Endodermal cell (in vitro differentiated cells): ENCODE measurements at regions not wholly inside any gene's neighbourhood (a gene's known extent, or its start where the extent isn't known, plus 50 kb on each side); places are given as distances from the start of the nearest gene placed in this dataset.

Source experiments
- DNase-seq: peaks from one replicate; pipeline ENCODE4 v3.0.0-alpha.2; 2017
- H3K27ac ChIP-seq: 2 replicates; pipeline ENCODE4 v1.5.1; 2013; ENCODE audit warnings: mild to moderate bottlenecking, low read depth, low read length, moderate library complexity
- H3K27me3 ChIP-seq: 2 replicates; pipeline ENCODE4 v1.6.1; 2013; ENCODE audit warnings: mild to moderate bottlenecking, low read length, moderate library complexity; ENCODE audit not compliant: insufficient read depth, control insufficient read depth, poor library complexity, severe bottlenecking
- H3K36me3 ChIP-seq: 2 replicates; pipeline ENCODE4 v1.7.0; 2013; ENCODE audit warnings: mild to moderate bottlenecking, low read length, moderate library complexity; ENCODE audit not compliant: control insufficient read depth, insufficient read depth
- H3K4me1 ChIP-seq: one replicate; pipeline ENCODE4 v1.7.0; 2013; ENCODE audit warnings: low read length; ENCODE audit not compliant: control insufficient read depth, insufficient read depth
- H3K4me3 ChIP-seq: 2 replicates; pipeline ENCODE4 v1.5.1; 2013; ENCODE audit warnings: mild to moderate bottlenecking, low read length, moderate library complexity
- H3K9ac ChIP-seq: 2 replicates; pipeline ENCODE4 v1.6.1; 2013; ENCODE audit warnings: mild to moderate bottlenecking, low read length, moderate library complexity; ENCODE audit not compliant: poor library complexity, severe bottlenecking; ENCODE audit errors: extremely low read depth
- H3K9me3 ChIP-seq: 2 replicates; pipeline ENCODE4 v1.6.1; 2013; ENCODE audit warnings: mild to moderate bottlenecking, low read length, moderate library complexity; ENCODE audit not compliant: control insufficient read depth
- H3K27ac Mint-ChIP-seq: 2 replicates; pipeline ENCODE4 v1.8.0; 2020; ENCODE audit warnings: mixed read lengths
- H3K27me3 Mint-ChIP-seq: 2 replicates; pipeline ENCODE4 v1.8.0; 2021; ENCODE audit warnings: mild to moderate bottlenecking, mixed read lengths; ENCODE audit not compliant: insufficient read depth
- H3K36me3 Mint-ChIP-seq: 2 replicates; pipeline ENCODE4 v1.8.0; 2020; ENCODE audit warnings: low read depth, mixed read lengths
- H3K4me1 Mint-ChIP-seq: 2 replicates; pipeline ENCODE4 v1.8.0; 2020; ENCODE audit warnings: mixed read lengths
- H3K4me3 Mint-ChIP-seq: 2 replicates; pipeline ENCODE4 v1.8.0; 2020; ENCODE audit warnings: mild to moderate bottlenecking, moderate library complexity, mixed read lengths
- H3K9me3 Mint-ChIP-seq: 2 replicates; pipeline ENCODE4 v1.8.0; 2020; ENCODE audit warnings: mild to moderate bottlenecking, mixed read lengths
- CTCF ChIP-seq: fragments of 200-600 bp; sonication (generic); conservative IDR thresholded peaks from 2 replicates; pipeline ENCODE4 v1.5.0; 2021; ENCODE audit warnings: antibody characterized with exemption, mild to moderate bottlenecking
- WGBS, 2 experiments: methylation state at CpG; one replicate each; pipeline versions ENCODE4 v1.1.5 to v1.1.7; 2013; ENCODE audit warnings: missing lambda C conversion rate in 2 of 2, mixed read lengths in 1 of 2; ENCODE audit not compliant: insufficient coverage in 1 of 2, insufficient read length in 1 of 2; 5-methylcytosine and 5-hydroxymethylcytosine counted together

GRCh38 chr15:98565566-98565965, 82.8 kb upstream of the IGF1R start:
- TF ChIP-seq CTCF = no peak
- H3K4me3 Mint-ChIP-seq = no peak overlapping the region
- no peak overlapping the region for H3K9ac ChIP-seq
- peaks cover 4% of the 10 kb centered on the region for H3K27me3 ChIP-seq
- WGBS, 2 experiments = 91 to 94% methylated on average over 11 to 12 of the region's 12 CpGs
- H3K27me3 Mint-ChIP-seq = peaks cover 44% of the 10 kb centered on the region
- DNase-seq = no peak
- no peak overlapping the region for H3K4me3 ChIP-seq
- peaks cover 2% of the 10 kb centered on the region for H3K4me1 Mint-ChIP-seq
- H3K9me3 Mint-ChIP-seq = no peaks in the 10 kb centered on the region
- no peaks in the 10 kb centered on the region for H3K36me3 ChIP-seq
- H3K9me3 ChIP-seq = no peaks in the 10 kb centered on the region
- H3K27ac ChIP-seq = no peak overlapping the region
- no peaks in the 10 kb centered on the region for H3K36me3 Mint-ChIP-seq
- H3K27ac Mint-ChIP-seq = no peak overlapping the region
- H3K4me1 ChIP-seq = no peaks in the 10 kb centered on the region

GRCh38 chr15:98567951-98568350, 80.4 kb upstream of the IGF1R start:
- H3K27ac Mint-ChIP-seq = no peak overlapping the region
- H3K9me3 Mint-ChIP-seq = no peaks in the 10 kb centered on the region
- no peak overlapping the region for H3K27ac ChIP-seq
- H3K4me3 ChIP-seq = no peak overlapping the region
- no peak for TF ChIP-seq CTCF
- WGBS, 2 experiments = 87 to 92% methylated on average over 3 to 7 of the region's 7 CpGs
- no peak for DNase-seq
- no peaks in the 10 kb centered on the region for H3K9me3 ChIP-seq
- no peaks in the 10 kb centered on the region for H3K4me1 ChIP-seq
- H3K27me3 ChIP-seq = no peaks in the 10 kb centered on the region
- H3K27me3 Mint-ChIP-seq = peaks cover 29% of the 10 kb centered on the region
- no peak overlapping the region for H3K4me3 Mint-ChIP-seq
- H3K36me3 Mint-ChIP-seq = no peaks in the 10 kb centered on the region
- H3K9ac ChIP-seq = no peak overlapping the region
- H3K36me3 ChIP-seq = no peaks in the 10 kb centered on the region
- no peaks in the 10 kb centered on the region for H3K4me1 Mint-ChIP-seq

GRCh38 chr15:98568382-98569017, 79.8 kb upstream of the IGF1R start:
- TF ChIP-seq CTCF = peak; percentile 69
- no peaks in the 10 kb centered on the region for H3K27me3 ChIP-seq
- no peaks in the 10 kb centered on the region for H3K36me3 ChIP-seq

More at GRCh38 chr15:98568382-98569017, 79.8 kb upstream of the IGF1R start:
- no peaks in the 10 kb centered on the region for H3K4me1 ChIP-seq
- H3K9ac ChIP-seq = no peak overlapping the region
- Mint-ChIP-seq H3K4me1 (no peaks in the 10 kb centered on the region), H3K27me3 (peaks cover 24% of the 10 kb centered on the region), H3K27ac (no peak overlapping the region), H3K36me3 (no peaks in the 10 kb centered on the region), H3K9me3 (no peaks in the 10 kb centered on the region), H3K4me3 (no peak overlapping the region)
- DNase-seq = no peak
- 92 to 100% methylated on average over 3 of the region's 3 CpGs for WGBS, 2 experiments
- no peak overlapping the region for H3K27ac ChIP-seq
- H3K9me3 ChIP-seq = no peaks in the 10 kb centered on the region
- H3K4me3 ChIP-seq = no peak overlapping the region
